Stimulated activated CD8-positive, alpha-beta memory T cell treated with anti-CD3 and anti-CD28 coated beads, Interleukin-15, amount 100 ng/mL, for 4 hours (primary cell): ENCODE measurements at regions not wholly inside any gene's neighbourhood (a gene's known extent, or its start where the extent isn't known, plus 50 kb on each side); places are given as distances from the start of the nearest gene placed in this dataset.
"Not testable (repeated sequence)": the region's sequence is repeated elsewhere in the genome, so short reads cannot be mapped to it uniquely, and the experiment has no call there.

Experiments
- DNase-seq, 2 donors: peaks; one replicate each; pipeline ENCODE4 v3.0.0-alpha.2; 2020; ENCODE audit warnings: low read depth in 2 of 2

DNA sequence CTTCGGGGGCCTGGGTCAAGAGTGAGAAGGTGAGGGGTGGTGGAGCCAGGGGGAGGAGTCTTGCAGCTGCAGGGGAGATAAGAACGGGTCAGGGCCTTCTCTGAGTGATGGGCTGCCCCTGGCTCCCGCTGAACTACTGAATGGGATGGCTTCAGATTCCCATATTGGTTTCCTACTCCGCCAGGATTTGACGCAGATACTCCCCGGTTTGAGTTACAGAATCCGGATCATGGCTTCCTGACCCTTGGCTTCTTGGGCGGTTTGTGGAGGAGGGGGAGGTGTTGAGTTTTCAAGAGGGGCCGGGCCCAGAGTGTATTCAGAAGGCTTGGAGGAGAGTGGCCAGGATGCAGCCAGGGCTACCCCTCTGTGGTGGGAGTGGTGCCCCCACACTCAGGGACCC, 119.9 kb upstream of the ATP2B2 start:
- DNase-seq, result no peak

GRCh38 chr3:10627884-10628572, 122.6 kb upstream of the ATP2B2 start:
- DNase-seq, result no peak

DNA sequence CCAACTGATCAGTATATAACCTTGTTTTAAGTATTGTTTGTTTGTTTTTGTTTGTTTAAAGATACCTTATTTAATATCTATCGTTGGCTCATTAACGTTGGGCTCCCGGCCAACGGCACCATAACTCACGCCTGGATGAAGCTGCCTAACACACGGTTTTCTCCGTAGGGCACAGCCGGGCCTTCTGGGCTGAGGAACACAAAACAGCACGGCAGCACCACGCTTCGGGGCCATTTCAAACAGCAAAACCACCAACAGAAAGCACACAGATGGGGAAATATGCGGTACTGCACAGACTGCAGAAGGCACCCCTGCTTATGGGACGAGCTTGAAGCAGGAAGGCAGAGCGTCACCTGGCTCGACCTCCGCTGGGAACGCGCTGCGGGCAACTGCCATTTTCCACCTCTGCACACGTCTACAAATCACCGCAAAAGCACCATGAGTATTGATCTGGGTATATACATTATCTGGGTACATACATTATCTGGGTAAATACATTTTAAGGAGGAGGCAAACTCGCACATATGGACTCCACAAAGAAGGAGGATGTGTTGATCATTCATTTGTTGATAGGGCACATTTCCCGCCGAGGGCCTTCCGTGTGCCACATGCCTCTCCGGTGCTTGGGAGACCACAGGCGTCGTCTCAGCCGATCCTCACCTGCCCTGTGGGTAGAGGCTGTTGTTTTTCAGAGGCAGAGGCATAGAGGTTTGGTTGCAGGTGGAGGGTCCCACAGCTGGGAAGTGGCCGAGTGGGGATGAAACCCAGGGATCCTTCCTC, 123.7 kb upstream of the ATP2B2 start:
- DNase-seq, result no peak

DNA sequence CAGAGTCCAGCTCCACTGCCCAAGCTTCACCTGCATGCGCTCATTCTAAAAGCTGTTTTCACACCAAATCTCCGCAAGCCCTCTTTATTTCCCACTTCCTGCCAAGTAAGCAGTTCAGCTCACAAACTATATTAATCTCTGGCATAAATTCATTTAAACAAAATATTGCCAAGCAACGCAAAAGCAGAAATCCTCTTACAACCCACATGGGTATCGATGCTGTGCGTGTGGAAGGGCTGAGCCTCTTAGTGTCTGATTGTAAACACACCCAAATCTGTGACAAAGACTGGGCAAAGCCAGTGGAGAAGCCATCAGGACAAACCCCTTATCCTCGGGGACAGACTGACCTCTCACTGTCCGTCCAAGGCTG, 124.3 kb upstream of the ATP2B2 start:
- no peak for DNase-seq

DNA sequence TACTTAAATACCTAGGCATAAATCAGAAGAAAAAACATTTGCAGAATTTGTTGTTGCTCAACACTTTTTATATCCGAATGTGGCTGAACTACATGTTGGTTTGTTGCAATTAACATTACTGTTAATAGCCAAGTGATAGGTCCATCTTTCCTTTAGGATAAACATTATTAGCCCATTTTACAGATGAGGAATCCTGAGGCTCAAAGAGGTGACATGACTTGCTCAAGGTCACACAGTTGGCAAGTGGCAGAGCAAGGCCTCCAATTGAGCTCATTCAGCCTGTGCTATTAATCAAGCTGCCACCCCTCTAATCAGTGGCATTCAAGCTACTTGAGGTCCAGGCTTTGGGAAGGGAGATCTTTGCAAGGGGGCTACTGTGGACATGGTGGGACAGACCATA, 125.8 kb upstream of the ATP2B2 start:
- DNase-seq, result no peak

GRCh38 chr3:10632125-10632524, 126.7 kb upstream of the ATP2B2 start:
- DNase-seq, result no peak

DNA sequence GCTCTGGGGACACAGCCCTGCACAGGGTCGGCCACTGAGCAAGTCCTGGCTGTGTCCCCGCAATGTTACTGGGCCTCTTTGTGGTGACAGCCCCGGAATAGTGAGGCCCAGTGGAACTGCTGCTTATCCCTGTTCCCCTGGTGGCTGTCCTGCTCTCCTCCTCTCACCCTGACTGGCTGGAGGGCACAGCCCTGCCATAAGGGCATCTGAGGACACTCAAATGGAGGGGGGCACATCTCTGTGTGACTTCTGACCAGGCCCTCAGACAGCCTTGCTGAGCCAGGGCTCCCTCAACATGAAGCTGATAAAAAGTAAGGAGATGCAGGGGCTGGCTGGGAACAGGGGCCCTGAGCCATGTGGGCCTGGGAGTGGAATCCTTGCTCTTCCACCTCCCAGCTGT, 127.4 kb upstream of the ATP2B2 start:
- no peak for DNase-seq

DNA sequence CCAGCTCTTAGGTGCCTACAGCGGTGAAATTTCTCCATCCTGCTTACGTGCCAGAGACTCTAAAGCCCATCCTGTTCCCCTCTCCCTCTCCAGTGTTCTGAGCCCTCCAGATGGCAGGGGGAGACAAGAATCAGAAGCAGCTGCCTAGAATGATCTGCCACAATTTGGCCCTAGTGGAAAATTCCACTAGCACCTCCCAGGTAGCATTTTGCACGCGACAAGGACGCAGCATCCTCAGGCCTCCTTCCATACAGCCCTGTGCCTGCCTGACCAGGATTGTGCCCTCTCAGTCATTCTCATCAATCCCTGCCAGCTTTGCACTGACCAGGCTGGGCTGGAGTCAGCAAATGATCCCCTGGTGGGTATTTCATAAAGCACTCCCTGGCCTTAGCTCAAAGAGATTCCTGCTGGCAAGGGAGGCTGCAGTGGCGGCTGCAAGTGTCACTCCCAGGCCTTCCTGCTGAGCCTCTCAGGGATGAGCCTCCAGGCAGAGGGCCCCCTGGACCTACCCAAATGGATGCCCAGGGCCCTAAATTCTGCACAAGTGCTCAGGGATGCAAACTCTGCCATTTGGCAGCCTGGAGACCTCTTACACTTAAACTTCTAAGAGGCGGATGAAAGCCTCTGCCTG, 130.2 kb upstream of the ATP2B2 start:
- no peak for DNase-seq

DNA sequence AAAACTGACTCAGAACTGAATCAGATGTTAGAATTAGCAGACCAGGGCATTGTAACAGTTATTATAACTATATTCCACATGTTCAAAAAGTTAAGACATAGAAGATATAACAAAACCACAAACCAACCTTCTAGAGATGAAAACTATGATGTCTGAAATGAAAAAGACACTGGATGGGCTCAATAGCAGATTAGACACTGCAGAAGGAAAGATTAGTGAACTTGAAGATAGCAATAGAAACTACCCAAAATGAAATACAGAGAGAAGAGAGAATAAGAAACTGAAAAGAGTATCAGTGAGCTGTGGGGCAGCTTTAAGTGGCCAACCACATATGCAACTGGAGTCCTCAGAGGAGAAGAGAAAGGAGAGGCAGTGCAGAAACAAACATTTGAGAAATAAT, 132.0 kb upstream of the ATP2B2 start:
- DNase-seq, result no peak

- DNase-seq, result no peak
Observed at GRCh38 chr3:10638466-10638865, 133.1 kb upstream of the ATP2B2 start.

- no peak for DNase-seq
Observed at GRCh38 chr3:10641760-10642159, 136.4 kb upstream of the ATP2B2 start.

GRCh38 chr3:10644189-10644588, 138.8 kb upstream of the ATP2B2 start:
- DNase-seq, result no peak

DNA sequence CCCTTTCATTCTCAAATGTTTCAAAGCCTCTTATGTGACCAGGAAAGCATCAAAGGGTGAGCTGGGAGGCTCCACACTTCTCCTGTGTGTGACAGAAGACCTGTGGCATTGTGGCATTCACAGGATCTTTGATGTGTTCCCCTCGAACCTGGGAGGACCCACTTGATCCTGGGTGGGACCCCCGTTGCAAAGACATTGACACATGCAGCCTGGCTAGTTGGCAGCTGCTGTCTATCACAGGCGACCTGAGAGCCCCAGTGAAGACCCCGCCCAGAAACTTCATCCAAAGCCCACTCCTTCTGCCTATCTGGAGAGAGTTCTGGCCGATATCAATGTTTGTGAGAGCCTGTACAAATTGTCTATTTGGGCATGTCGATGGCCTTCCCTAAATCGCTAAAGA, 140.4 kb upstream of the ATP2B2 start:
- no peak for DNase-seq

- DNase-seq, result no peak
Observed at GRCh38 chr3:10646531-10647335, 141.3 kb upstream of the ATP2B2 start.

DNA sequence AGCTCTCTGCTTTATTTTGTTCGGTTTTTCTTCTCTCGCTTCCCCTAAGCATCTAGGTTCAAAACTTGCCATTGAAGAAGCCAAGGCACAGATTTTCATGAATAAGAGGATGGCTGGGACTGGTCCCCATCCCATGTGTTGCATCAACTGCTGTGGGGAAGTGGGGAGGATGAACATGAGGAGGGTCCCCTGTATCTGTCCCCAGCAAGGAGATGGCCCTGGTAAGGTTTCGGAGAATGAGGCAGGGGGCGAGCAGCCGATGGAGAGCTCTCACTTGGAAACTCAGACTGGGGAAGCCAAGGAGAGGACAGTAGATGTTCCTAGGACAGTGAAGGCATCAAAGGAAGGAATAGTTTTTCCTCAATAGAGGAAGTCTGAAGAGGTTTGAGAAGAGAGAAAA, 142.0 kb upstream of the ATP2B2 start:
- DNase-seq, result no peak

- DNase-seq, result no peak
Observed at GRCh38 chr3:10648181-10648580, 142.8 kb upstream of the ATP2B2 start.

GRCh38 chr3:10649463-10649862, 144.1 kb upstream of the ATP2B2 start:
- not testable (repeated sequence) for DNase-seq

DNA sequence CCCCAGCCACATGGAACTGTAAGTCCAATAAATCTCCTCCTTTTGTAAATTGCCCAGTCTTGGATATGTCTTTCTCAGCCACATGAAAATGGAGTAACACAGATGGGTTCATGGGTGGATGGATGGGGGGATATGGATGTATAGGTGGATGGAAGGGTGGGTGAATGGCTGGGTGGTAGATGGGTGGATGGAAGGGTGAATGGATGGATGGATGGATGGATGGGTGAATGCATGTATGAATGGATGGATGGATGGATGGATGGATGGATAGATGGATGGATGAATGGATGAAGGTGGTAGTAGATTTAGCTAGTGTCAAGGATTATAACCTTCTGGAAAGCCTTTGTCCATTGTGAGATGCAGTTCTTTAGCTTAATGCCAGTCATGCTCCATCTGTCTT, 146.1 kb upstream of the ATP2B2 start:
- no peak for DNase-seq

DNA sequence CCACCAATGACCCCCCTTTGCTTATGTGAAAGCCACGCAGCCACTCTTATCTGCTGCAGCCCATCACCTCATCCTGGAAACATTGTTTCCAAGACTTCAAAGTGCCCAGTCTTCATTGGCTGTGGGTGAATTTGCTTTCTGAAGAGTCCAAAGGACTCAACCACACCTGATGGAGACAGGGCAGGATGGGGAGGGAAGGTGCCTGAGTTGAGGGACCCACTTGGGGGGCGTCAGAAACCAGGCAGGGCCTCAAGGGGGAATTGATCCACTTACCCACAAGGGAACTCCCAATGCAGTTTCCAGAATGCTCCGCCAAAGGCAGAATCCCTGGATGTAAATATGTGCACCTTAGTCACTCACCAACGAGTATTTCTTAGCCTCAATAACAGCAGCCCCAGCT, 147.9 kb upstream of the ATP2B2 start:
- no peak for DNase-seq

GRCh38 chr3:10653866-10654611, 148.7 kb upstream of the ATP2B2 start:
- DNase-seq, result no peak

DNA sequence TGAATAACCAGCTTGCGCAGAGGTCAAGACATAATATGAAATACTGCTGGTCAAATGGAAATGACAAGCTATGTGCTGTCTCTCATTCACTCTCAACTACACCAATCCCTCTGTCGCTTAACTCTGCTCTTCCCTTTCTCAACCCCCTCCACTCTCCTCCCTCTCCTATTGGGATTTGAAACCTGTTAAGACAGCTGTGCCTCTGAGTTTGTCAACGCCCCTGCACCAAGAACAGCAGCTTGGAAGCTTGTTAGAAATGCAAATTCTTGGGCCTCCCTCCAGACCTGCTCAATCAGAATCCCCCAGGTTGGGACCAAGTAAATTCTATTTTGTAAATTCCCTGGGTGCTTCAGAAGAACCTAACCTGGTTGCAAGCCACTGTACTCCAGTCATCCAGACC, 149.7 kb upstream of the ATP2B2 start:
- no peak for DNase-seq

DNA sequence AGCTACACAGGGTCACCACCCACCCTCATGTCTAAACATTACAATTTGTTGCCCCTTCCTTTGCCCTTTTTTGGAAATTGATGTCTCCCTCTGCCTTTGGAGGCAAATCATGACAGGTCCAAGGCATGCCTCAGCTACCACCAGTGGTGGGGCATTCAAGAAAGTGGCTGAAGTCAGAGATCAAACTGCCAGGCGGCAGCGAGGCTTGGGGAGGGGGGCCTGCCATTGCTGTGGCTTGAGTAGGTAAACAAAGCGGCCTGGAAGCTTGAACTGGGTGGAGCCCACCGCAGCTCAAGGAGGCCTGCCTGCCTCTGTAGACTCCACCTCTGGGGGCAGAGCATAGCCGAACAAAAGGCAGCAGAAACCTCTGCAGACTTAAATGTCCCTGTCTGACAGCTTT, 152.0 kb upstream of the ATP2B2 start:
- not testable (repeated sequence) for DNase-seq
